Iris pigment epithelial cell (primary cell): ENCODE measurements at regions not wholly inside any gene's neighbourhood (a gene's known extent, or its start where the extent isn't known, plus 50 kb on each side); places are given as distances from the start of the nearest gene placed in this dataset.
"Not testable (repeated sequence)": the region's sequence is repeated elsewhere in the genome, so short reads cannot be mapped to it uniquely, and the experiment has no call there.

Source experiments
- DNase-seq: peaks from one replicate; pipeline ENCODE4 v3.0.0-alpha.2; 2011; ENCODE audit warnings: low read depth

GRCh38 chr16:66103211-66103610 is 263.3 kb upstream of the CDH5 start:
- peak; percentile 45 for DNase-seq

DNA sequence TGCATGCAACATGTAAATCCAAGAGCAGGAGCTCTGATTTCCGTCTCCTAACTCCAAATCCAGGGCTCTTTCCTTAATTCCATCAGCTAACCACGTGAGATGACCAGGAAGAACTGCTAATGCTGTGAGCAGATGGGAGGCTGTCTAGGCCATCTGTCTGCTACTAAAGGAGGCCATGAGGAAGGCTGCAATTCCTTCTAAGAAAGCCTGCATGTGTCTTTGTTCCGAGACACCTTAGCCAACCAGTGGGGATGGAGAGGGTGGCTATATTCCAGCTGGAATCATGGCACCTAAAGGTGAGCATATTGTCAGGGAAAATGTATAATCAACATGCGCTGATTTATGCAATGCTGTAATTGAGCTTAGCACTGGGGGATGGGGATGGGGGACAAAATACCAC is 267.2 kb upstream of the CDH5 start:
- DNase-seq = no peak

- no peak for DNase-seq
Observed at GRCh38 chr16:66097751-66098150, 268.7 kb upstream of the CDH5 start.

DNA sequence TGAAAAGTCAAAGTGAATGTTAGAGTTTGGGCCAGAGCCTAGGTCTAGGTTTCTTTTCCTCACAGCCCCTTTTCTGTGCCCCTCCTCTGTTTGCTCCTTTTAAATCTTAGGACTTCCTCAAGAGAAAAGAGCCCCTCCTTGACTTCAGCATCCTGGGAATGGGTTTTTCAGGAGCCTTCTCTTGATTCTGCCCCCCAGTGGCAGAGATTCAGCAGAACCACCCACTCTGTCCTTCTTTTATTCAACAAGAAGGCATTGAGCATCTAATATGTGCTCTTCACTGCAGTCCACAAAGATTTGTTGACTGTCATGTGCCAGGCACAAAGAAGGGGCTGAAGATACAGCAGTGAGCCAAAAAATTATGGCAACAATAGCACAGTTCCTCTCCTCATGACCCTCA is 270.8 kb upstream of the CDH5 start:
- DNase-seq = no peak

DNA sequence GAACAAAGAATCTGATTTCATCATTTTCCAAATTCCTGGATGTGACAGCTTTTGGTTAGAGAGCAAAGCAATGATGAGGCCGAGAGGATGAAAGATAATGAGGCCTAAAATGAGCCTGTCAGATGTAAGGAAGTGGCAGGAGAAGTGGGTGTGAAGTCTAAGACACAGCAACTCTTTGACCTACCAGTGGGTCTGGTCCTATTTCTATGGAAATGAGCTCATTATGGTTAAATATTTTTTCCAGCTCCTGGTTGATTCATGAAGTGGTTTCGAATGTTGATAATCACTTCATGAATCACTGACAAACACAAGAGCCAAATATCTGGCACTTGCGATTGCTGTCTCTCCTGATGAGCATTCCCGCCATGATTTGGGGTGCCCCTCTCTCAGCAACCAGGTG is 273.3 kb upstream of the CDH5 start:
- DNase-seq = peak; percentile 32

- DNase-seq = peak; percentile 49
Observed at GRCh38 chr16:66091471-66091891, 275.0 kb upstream of the CDH5 start.

DNA sequence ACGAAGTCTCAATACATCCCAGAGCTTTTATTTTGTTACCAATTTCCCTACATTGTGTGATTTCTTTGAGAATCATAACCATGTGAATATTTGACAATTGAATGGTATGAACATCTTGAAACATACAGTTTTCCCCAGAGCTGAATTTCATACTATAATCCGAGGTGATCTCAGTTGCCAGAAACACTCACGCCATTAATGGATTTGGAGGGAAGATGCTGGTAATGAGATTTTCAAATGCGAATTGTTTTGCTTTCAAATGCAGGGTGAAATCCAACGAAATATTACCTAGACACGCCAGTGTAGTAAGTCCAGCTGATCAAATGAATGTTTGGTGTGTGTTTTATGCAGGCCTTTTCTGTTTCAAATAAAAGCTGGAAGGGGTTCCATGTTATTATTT is 277.8 kb upstream of the CDH5 start:
- DNase-seq = no peak

GRCh38 chr16:66087308-66087707 is 279.2 kb upstream of the CDH5 start:
- DNase-seq = no peak

DNA sequence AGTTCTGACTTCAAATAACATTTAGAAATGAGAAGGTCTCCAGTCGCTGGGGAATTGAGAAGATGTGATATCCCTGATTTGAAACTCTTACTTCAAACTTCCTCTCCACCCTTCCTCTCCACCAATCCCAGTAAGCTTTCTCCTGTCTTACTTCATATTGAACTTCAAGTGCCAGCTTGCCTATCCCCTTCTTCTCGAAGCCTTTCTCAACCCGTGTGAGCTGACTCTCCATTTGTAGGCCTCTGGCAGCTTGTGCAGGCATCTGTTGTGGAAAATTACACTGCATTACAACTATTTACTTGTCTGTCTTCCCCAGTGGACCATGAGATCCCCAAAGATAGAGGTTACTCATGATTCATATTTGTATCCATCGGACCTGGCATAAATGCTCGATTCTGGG is 280.8 kb upstream of the CDH5 start:
- no peak for DNase-seq

- not testable (repeated sequence) for DNase-seq
Observed at GRCh38 chr16:66084731-66085130, 281.8 kb upstream of the CDH5 start.

- DNase-seq = no peak
Observed at GRCh38 chr16:66084306-66084705, 282.2 kb upstream of the CDH5 start.

DNA sequence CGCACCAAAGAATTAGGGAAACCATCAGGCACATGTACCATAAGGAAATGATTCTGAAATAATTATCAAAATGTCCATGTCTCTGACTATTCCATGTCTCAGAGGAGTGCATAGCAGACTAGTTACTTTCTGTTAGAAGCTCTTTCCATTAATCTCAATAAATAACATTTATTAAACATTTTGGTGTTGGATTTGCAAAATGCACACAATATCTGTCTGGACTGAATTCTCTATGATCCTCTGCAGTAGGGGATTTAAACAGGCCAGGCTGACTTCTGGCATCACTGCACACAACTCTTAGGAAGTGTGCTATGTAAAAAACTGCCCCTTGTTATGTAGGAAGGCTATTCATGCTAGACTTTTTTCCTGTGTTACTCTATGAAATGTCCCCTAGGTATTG is 283.3 kb upstream of the CDH5 start:
- no peak for DNase-seq

GRCh38 chr16:66082424-66082823 is 284.1 kb upstream of the CDH5 start:
- DNase-seq = no peak

GRCh38 chr16:66081775-66082366 is 284.6 kb upstream of the CDH5 start:
- peak; percentile 63 for DNase-seq

DNA sequence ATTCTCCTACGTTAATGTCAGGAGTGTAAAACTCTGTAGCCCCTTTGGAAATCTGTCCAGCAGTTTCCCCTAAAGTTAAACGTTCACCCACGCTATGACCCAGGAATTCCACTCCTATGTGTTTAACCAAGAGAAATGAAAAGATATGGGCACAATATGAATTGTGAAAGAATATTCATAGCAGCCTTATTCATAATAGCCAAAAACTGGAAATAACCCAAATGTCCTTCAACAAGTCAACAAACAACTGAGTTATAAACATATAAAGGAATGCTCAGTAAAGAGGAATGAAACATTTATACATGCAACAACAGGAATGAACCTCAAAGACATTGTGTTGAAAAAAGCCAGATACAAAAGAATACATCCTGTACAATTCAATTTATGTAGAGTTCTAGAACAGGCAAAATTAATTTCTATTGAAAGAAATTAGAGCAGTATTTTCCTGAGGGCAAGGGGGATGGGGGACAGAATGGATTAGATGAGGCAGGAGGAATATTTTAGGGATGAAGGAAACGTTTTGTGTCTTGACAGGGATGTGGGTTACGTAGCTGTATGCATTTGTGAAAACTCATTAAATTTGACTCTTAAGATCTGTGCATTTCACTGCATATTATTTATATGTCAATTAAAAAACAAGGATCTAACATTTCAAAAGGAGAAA is 286.7 kb upstream of the CDH5 start:
- DNase-seq = peak; percentile 26

GRCh38 chr16:66070140-66070917 is 296.2 kb upstream of the CDH5 start:
- peak; percentile 43 for DNase-seq

DNA sequence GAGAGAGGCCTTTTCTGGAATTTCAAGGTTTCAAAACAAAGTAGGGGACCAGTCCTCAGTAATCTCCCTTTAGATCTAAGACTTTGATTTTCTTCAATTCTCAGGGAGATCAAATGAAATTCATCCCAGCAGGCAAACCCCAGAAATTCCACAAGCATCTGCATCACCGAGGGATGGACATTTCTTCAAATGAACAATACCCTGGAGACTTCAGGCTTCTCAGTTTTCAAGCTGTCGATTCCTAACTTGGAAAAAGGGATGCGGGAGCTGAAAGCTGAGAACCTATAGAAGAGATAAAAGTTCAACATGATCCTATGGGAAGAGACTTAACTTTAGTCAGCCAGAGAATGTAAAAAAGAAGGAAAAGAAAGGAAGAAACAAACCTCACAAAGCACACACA is 296.9 kb upstream of the CDH5 start:
- DNase-seq = no peak

GRCh38 chr16:66066404-66066803 is 300.1 kb upstream of the CDH5 start:
- DNase-seq = no peak

GRCh38 chr16:66065925-66066324 is 300.6 kb upstream of the CDH5 start:
- DNase-seq = no peak

DNA sequence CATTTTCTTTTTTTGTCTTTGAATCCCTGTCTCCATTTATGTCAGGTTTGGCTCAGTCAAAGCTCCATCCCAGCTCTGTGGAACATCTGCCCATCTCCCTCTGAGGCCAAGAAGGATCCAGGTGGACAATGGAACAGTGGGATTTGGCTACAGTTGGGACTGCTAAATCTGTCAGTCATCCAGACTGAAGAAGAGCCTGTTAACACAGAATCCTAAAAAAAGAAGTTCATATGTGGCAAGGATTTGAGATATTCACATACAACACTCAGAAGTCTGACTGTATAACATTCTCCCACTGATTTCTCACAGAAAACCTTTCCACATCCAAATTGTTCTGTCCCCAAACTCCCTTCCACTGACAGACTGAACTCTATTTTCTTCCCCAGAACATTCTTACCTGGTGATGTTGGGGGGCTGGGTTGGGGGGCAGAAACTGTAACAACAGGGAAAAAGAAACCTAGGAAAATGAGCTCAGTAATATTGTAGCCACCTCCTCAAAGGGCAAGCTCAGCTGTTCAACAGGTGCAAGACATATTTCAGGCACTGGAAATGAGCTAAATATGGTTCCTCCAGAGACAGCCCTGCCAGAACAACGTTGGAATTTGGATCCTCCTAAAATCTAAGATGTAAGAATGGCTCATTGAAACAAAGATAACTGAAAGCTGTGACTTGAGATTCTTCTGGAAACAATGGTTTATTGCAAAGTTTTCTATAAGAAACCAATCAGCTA is 301.5 kb upstream of the CDH5 start:
- DNase-seq = no peak

DNA sequence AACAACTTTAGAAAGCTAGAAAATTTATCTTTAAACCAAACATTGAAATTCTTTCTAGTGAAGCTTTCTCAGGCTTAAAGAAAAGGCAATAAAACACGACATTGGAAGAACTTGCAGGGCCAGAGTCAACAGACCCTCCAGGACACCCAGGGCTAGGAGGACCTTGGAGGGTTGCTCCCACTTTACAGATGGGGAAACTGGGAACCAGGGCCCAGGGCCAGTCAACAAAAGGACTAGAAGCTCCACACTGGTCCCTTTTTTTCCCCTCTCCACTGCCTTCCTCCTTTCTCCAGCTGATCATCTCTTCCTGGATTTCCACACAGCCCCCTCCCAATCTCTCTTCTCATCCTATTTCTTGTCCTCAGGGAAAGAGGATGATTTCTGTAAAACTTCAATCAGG is 307.7 kb upstream of the CDH5 start:
- DNase-seq = no peak

DNA sequence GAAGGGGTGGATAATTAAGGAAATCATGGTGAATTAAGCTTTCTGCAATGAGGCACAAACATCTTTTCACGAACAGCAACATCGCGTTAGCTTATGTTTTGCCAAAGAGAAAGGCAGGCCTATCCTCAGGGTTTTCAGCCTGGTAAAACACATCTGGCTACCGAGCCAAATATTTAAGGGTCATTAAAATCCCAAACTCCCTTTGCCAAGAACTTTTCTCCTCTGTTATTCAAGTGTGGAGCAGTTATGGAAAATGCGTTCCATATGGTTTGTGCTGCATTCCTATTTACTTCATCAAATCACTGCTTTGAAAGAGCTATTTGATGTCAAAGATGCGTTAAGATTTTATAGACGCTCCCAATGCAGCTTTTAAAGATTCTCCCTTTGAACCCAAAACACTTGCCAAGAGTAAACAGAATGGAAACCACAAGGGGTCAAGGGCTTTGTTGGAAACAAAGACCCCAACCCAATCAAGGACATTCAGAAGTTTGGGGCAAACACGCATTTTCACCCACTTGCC is 308.3 kb upstream of the CDH5 start:
- DNase-seq = no peak
